Suprapubic skin (tissue), 4 donors: ENCODE measurements at regions not wholly inside any gene's neighbourhood (a gene's known extent, or its start where the extent isn't known, plus 50 kb on each side); places are given as distances from the start of the nearest gene placed in this dataset.
A peak's percentile ranks its signal among the peaks of the same experiment; 100 is the strongest.

Experiments
- DNase-seq, 2 donors: peaks; one replicate each; pipeline ENCODE4 v3.0.0-alpha.2; 2019; ENCODE audit warnings: low spot score in 2 of 2
- H3K27ac ChIP-seq: fragments of 200-600 bp; sonication (generic); one replicate; pipeline ENCODE4 v1.5.1; 2019
- H3K27me3 ChIP-seq: fragments of 200-600 bp; sonication (generic); one replicate; pipeline ENCODE4 v1.5.1; 2019
- H3K36me3 ChIP-seq: fragments of 200-600 bp; sonication (generic); one replicate; pipeline ENCODE4 v1.5.1; 2019
- H3K4me1 ChIP-seq: fragments of 200-600 bp; sonication (generic); one replicate; pipeline ENCODE4 v1.5.1; 2019
- H3K4me3 ChIP-seq: fragments of 200-600 bp; sonication (generic); one replicate; pipeline ENCODE4 v1.5.1; 2019; ENCODE audit warnings: mild to moderate bottlenecking
- H3K9me3 ChIP-seq: fragments of 200-600 bp; sonication (generic); one replicate; pipeline ENCODE4 v1.5.1; 2019
- CTCF ChIP-seq, 2 donors: fragments of 200-600 bp in 1 of 2; fragments of 450-650 bp in 1 of 2; sonication (generic) in 1 of 2; IDR thresholded peaks; one replicate each; pipeline ENCODE4 v1.5.1; 2016 to 2019; ENCODE audit warnings: antibody characterized with exemption in 2 of 2, mild to moderate bottlenecking in 1 of 2, moderate library complexity in 1 of 2
- EP300 ChIP-seq: sonication (generic); formaldehyde crosslinking; IDR thresholded peaks from one replicate; pipeline ENCODE4 v1.6.1; 2017; ENCODE audit warnings: antibody characterized with exemption
- POLR2A ChIP-seq, 2 donors: fragments of 450-650 bp; IDR thresholded peaks; one replicate each; pipeline ENCODE4 v1.6.1; 2017; ENCODE audit warnings: antibody characterized with exemption in 2 of 2, mild to moderate bottlenecking in 2 of 2, moderate library complexity in 2 of 2
- POLR2AphosphoS5 ChIP-seq, 3 donors: sonication (generic); formaldehyde crosslinking; IDR thresholded peaks; one replicate each; pipeline ENCODE4 v1.6.1; 2017; ENCODE audit warnings: antibody characterized with exemption in 3 of 3
- WGBS: methylation state at CpG from one replicate; pipeline ENCODE4 v1.1.5; 2018; 5-methylcytosine and 5-hydroxymethylcytosine counted together

- H3K9me3 ChIP-seq: no peaks in the 10 kb centered on the region
- H3K27ac ChIP-seq: peak overlapping the region; percentile 18
- WGBS: 75% methylated on average over 3 of the region's 3 CpGs
These were observed 297.1 kb upstream of the MME start for GRCh38 chr3:154783061-154783460.

GRCh38 chr3:154782151-154782550, 298.0 kb upstream of the MME start:
- Histone ChIP-seq H3K4me1 (peaks cover 18% of the 10 kb centered on the region), H3K36me3 (no peaks in the 10 kb centered on the region), H3K27me3 (no peaks in the 10 kb centered on the region), H3K4me3 (no peak overlapping the region), H3K9me3 (no peaks in the 10 kb centered on the region), H3K27ac (no peak overlapping the region)
- DNase-seq: no peak
- TF ChIP-seq CTCF (IDR thresholded peaks at IDR 0.05) (no peak), POLR2A (IDR thresholded peaks at IDR 0.05) (no peak), POLR2AphosphoS5 (IDR thresholded peaks at IDR 0.05) (no peak), EP300 (no peak)
- 76% methylated on average over 2 of the region's 2 CpGs for whole genome bisulfite sequencing

More at GRCh38 chr3:154783061-154783460, 297.1 kb upstream of the MME start:
- H3K4me1 ChIP-seq: peaks cover 18% of the 10 kb centered on the region
- DNase-seq: no peak
- TF ChIP-seq EP300 (no peak), POLR2A (IDR thresholded peaks at IDR 0.05) (no peak), POLR2AphosphoS5 (IDR thresholded peaks at IDR 0.05) (no peak), CTCF (IDR thresholded peaks at IDR 0.05) (no peak)
- no peaks in the 10 kb centered on the region for H3K36me3 ChIP-seq
- H3K27me3 ChIP-seq: no peaks in the 10 kb centered on the region
- H3K4me3 ChIP-seq: no peak overlapping the region

- H3K36me3 ChIP-seq: no peaks in the 10 kb centered on the region
- WGBS: 84% methylated on average over 3 of the region's 3 CpGs
- no peak overlapping the region for H3K4me3 ChIP-seq
- H3K4me1 ChIP-seq: peaks cover 18% of the 10 kb centered on the region
- no peak for TF ChIP-seq EP300
- no peak for TF ChIP-seq CTCF (IDR thresholded peaks at IDR 0.05)
- no peak overlapping the region for H3K27ac ChIP-seq
- H3K9me3 ChIP-seq: no peaks in the 10 kb centered on the region
- no peak for DNase-seq
- no peaks in the 10 kb centered on the region for H3K27me3 ChIP-seq
These were observed 298.5 kb upstream of the MME start for GRCh38 chr3:154781595-154781994.

GRCh38 chr3:154780263-154780662, 299.9 kb upstream of the MME start:
- no peak for DNase-seq
- Histone ChIP-seq H3K4me3 (no peak overlapping the region), H3K36me3 (no peaks in the 10 kb centered on the region), H3K27me3 (no peaks in the 10 kb centered on the region), H3K4me1 (peaks cover 18% of the 10 kb centered on the region), H3K9me3 (no peaks in the 10 kb centered on the region), H3K27ac (no peak overlapping the region)
- TF ChIP-seq POLR2A (IDR thresholded peaks at IDR 0.05) (no peak), CTCF (IDR thresholded peaks at IDR 0.05) (no peak), POLR2AphosphoS5 (IDR thresholded peaks at IDR 0.05) (no peak), EP300 (no peak)
- WGBS: 84% methylated on average over 1 of the region's 1 CpG

GRCh38 chr3:154779571-154779970, 300.5 kb upstream of the MME start:
- WGBS: 9% methylated on average over 2 of the region's 2 CpGs
- Histone ChIP-seq H3K27me3 (no peaks in the 10 kb centered on the region), H3K9me3 (no peaks in the 10 kb centered on the region), H3K4me1 (peaks cover 18% of the 10 kb centered on the region), H3K27ac (no peak overlapping the region), H3K36me3 (no peaks in the 10 kb centered on the region), H3K4me3 (no peak overlapping the region)
- no peak for DNase-seq
- no peak for TF ChIP-seq POLR2A (IDR thresholded peaks at IDR 0.05)
- TF ChIP-seq CTCF (IDR thresholded peaks at IDR 0.05): no peak
- no peak for TF ChIP-seq POLR2AphosphoS5 (IDR thresholded peaks at IDR 0.05)
- no peak for TF ChIP-seq EP300
